HEK293 (cell line): ENCODE measurements at regions not wholly inside any gene's neighbourhood (a gene's known extent, or its start where the extent isn't known, plus 50 kb on each side); places are given as distances from the start of the nearest gene placed in this dataset.

ENCODE experiments used
- CTCF ChIA-PET: fragments of 350-600 bp; formaldehyde crosslinking; extraction: SDS; loops from one replicate; lab custom pipeline; 2021; ENCODE audit warnings: antibody characterized with exemption; lab: Yijun Ruan, JAX
- POLR2A ChIA-PET: fragments of 300-600 bp; formaldehyde crosslinking; extraction: SDS; loops from one replicate; lab custom pipeline; 2020; ENCODE audit warnings: antibody characterized with exemption, inconsistent platforms; lab: Yijun Ruan, JAX
- H3K27ac ChIP-seq: fragments of 200-500 bp; sonication (Bioruptor generic); 2 replicates; pipeline ENCODE4 v1.5.1; 2014; ENCODE audit warnings: low read depth, low read length, control low read depth, inconsistent platforms; ENCODE audit errors: extremely low read depth
- H3K36me3 ChIP-seq, 2 experiments: fragments of 200-500 bp in 1 of 2; sonication (Bioruptor generic) in 1 of 2; 1 replicate in 1 of 2; 2 replicates in 1 of 2; pipeline ENCODE4 v1.5.1; 2014 to 2017; ENCODE audit warnings: inconsistent platforms in 2 of 2, low read length in 2 of 2; ENCODE audit not compliant: control insufficient read depth in 2 of 2, insufficient read depth in 1 of 2
- H3K4me1 ChIP-seq: fragments of 200-500 bp; sonication (Bioruptor generic); 2 replicates; pipeline ENCODE4 v1.5.1; 2014; ENCODE audit warnings: mild to moderate bottlenecking, low read length, inconsistent platforms; ENCODE audit not compliant: control insufficient read depth, insufficient read depth
- H3K4me3 ChIP-seq: 2 replicates; pipeline ENCODE4 v1.5.1; 2011; ENCODE audit warnings: low read depth, mild to moderate bottlenecking, control low read depth, low read length, moderate library complexity
- H3K9me3 ChIP-seq: fragments of 200-500 bp; sonication (Bioruptor generic); 2 replicates; pipeline ENCODE4 v1.5.1; 2014; ENCODE audit warnings: low read depth, low read length, inconsistent platforms; ENCODE audit not compliant: control insufficient read depth, insufficient read depth
- FEZF1 ChIP-seq: fragments of 450-650 bp; formaldehyde crosslinking; IDR thresholded peaks from 2 replicates; pipeline ENCODE4 v1.5.1; 2016; ENCODE audit warnings: missing biosample characterization, missing genetic modification characterization
- GLI4 ChIP-seq: fragments of 450-650 bp; formaldehyde crosslinking; IDR thresholded peaks from 2 replicates; pipeline ENCODE4 v1.5.1; 2016; ENCODE audit warnings: missing biosample characterization, missing genetic modification characterization
- KLF8 ChIP-seq: fragments of 450-650 bp; formaldehyde crosslinking; IDR thresholded peaks from 2 replicates; pipeline ENCODE4 v1.5.1; 2016; ENCODE audit warnings: missing biosample characterization, missing genetic modification characterization
- ZNF132 ChIP-seq: fragments of 450-650 bp; formaldehyde crosslinking; IDR thresholded peaks from 2 replicates; pipeline ENCODE4 v1.5.1; 2017; ENCODE audit warnings: missing biosample characterization, missing genetic modification characterization, borderline replicate concordance
- ZNF155 ChIP-seq: fragments of 450-650 bp; formaldehyde crosslinking; IDR thresholded peaks from 2 replicates; pipeline ENCODE4 v1.5.1; 2016; ENCODE audit warnings: missing biosample characterization, missing genetic modification characterization
- ZNF202 ChIP-seq: fragments of 450-650 bp; formaldehyde crosslinking; IDR thresholded peaks from 2 replicates; pipeline ENCODE4 v1.5.1; 2016; ENCODE audit warnings: missing biosample characterization, missing genetic modification characterization, borderline replicate concordance
- ZNF292 ChIP-seq: fragments of 450-650 bp; formaldehyde crosslinking; IDR thresholded peaks from 2 replicates; pipeline ENCODE4 v1.5.1; 2016; ENCODE audit warnings: low read depth, missing biosample characterization, missing genetic modification characterization, borderline replicate concordance
- ZNF302 ChIP-seq: fragments of 450-650 bp; formaldehyde crosslinking; IDR thresholded peaks from 2 replicates; pipeline ENCODE4 v1.5.1; 2016; ENCODE audit warnings: missing biosample characterization, missing genetic modification characterization, low read depth
- ZNF473 ChIP-seq: fragments of 450-650 bp; formaldehyde crosslinking; IDR thresholded peaks from 2 replicates; pipeline ENCODE4 v1.5.1; 2017; ENCODE audit warnings: missing biosample characterization, missing genetic modification characterization
- ZNF521 ChIP-seq: fragments of 450-650 bp; formaldehyde crosslinking; IDR thresholded peaks from 2 replicates; pipeline ENCODE4 v1.5.1; 2017; ENCODE audit warnings: missing biosample characterization, mild to moderate bottlenecking, missing genetic modification characterization
- ZNF548 ChIP-seq: fragments of 450-650 bp; formaldehyde crosslinking; IDR thresholded peaks from 2 replicates; pipeline ENCODE4 v1.5.1; 2016; ENCODE audit warnings: missing biosample characterization, missing genetic modification characterization
- ZNF629 ChIP-seq: fragments of 450-650 bp; formaldehyde crosslinking; IDR thresholded peaks from 2 replicates; pipeline ENCODE4 v1.5.1; 2017; ENCODE audit warnings: missing biosample characterization, missing genetic modification characterization
- ZNF660 ChIP-seq: fragments of 450-650 bp; IDR thresholded peaks from 2 replicates; pipeline ENCODE4 v1.5.1; 2018; ENCODE audit warnings: missing biosample characterization, mild to moderate bottlenecking, missing genetic modification characterization
- ZNF670 ChIP-seq: fragments of 450-650 bp; formaldehyde crosslinking; IDR thresholded peaks from 2 replicates; pipeline ENCODE4 v1.5.1; 2016; ENCODE audit warnings: missing biosample characterization, missing genetic modification characterization, low read depth
- ZSCAN16 ChIP-seq: fragments of 450-650 bp; formaldehyde crosslinking; IDR thresholded peaks from 2 replicates; pipeline ENCODE4 v1.5.1; 2016; ENCODE audit warnings: missing biosample characterization, missing genetic modification characterization
- TF ChIP-seq, protein P1 (sequence below): fragments of 450-650 bp; formaldehyde crosslinking; IDR thresholded peaks from 2 replicates; pipeline ENCODE4 v1.5.1; 2016; ENCODE audit warnings: missing biosample characterization, missing genetic modification characterization

DNA sequence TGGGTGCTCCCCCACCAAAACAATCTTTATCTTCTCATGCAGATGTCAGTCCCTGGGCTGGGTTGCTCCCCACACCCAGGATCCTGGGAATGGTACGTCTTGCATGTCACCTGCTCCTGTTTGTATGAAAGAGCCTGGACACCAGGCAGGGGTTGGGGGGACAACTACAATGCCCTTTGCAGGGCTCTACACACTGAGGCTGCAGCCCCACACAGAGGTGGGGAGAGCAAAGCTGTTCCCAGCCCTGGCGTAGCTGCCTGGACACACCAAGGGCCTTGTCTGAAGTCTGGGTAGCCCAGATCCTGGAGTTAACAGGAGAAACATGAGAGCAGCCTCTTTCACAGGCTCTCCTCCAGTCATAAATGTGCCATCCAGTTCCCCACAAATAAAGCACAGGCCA lies 61.2 kb upstream of the TMEM72 start (continued):
- no peak for TF ChIP-seq ZNF548

DNA sequence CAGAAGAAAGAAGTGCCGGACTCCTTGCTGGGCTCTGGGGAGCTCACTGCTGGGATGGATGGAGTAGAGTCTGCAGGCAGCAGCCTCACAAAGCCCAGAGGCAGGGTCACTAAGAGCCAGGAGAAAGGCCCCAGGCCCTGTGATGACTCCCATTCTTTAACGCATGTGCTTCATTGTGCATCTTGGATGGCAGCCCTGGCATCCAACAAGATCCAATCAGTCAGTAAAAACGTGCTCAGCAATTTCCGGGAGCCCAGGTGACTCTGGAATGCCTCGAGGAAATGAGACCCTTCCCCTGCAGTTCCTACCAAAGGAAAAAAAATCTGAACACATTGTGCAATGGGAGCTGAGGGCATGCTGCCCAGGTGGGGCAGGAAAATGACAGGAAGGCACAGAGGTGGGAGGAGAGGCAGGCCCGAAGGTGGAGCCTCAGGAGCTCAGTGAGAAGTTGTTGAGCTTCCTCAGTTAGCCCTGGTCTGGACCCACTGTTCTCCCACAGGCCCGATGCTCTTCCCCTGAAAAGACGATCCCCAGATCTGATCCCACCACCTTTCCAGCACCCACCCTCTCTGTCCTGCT lies 60.7 kb upstream of the TMEM72 start:
- Histone ChIP-seq H3K9me3 (no peaks in the 10 kb centered on the region), H3K36me3 (no peaks in the 10 kb centered on the region), H3K4me3 (no peak overlapping the region), H3K4me1 (peaks cover under 1% of the 10 kb centered on the region; the same call in 1 of the 2 replicates), H3K27ac (no peak overlapping the region)
- no peak for TF ChIP-seq ZNF660 (tag by site-specific recombination)
- no peak for TF ChIP-seq ZNF302 (tag by site-specific recombination)
- no peak for TF ChIP-seq ZNF521 (tag by site-specific recombination)
- TF ChIP-seq GLI4 (tag by site-specific recombination) = no peak
- TF ChIP-seq ZNF132 (tag by site-specific recombination) = no peak
- no peak for TF ChIP-seq ZNF670 (tag by site-specific recombination)
- POLR2A ChIA-PET = no interaction called here
- CTCF ChIA-PET = interaction anchor here (0.6 to 0.9 kb wide), 2 partner anchors 14 to 82 kb away, joined by 3 read pairs; no protein-coding TSS in a partner anchor

DNA sequence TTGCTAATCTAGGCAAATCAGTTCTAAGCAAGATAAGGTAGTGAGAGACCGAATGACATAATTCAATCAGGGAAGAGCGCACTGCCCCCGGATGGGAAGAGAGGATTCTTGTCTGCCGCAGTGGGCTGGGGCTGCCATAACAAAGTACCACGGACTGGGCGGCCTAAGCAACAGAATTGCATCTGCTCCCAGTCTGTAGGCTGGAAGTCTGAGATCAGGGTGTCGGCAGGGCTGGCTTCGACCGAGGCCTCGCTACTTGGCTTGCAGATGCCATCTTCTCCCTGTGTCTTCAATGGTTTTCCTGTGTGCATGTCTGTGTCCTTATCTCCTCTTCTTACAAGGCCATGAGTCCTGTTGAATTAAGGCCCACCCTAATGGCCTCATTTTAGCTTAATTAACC lies 59.7 kb upstream of the TMEM72 start:
- H3K27ac ChIP-seq = no peak overlapping the region
- POLR2A ChIA-PET = no interaction called here
- H3K4me3 ChIP-seq = no peak overlapping the region
- H3K9me3 ChIP-seq = no peaks in the 10 kb centered on the region
- CTCF ChIA-PET = no interaction called here
- TF ChIP-seq ZNF629 (tag by site-specific recombination) = no peak
- peak; percentile 55; the same call in 1 of the 2 replicates for TF ChIP-seq ZNF548
- H3K4me1 ChIP-seq = no peaks in the 10 kb centered on the region
- no peaks in the 10 kb centered on the region for H3K36me3 ChIP-seq

DNA sequence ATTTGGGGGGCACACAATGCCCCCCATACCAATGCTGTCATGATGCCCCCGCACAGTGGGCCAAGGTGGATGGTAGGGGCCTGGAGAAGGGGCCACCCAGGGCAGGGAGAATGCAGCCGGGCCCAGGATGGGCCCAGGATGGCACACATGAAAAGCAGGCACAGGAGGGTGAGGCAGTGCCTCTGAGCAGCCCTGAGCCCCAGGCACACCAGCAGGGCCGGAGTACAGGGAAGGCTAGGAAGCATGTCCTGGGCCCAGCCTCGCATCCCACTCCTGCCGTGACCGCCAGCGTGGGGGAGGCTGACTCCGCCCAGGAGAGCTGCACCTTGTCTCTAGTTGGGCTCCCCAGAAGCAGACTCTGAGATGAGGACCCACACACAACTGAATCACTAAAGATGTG lies 59.3 kb upstream of the TMEM72 start:
- H3K36me3 ChIP-seq = no peaks in the 10 kb centered on the region
- no peaks in the 10 kb centered on the region for H3K4me1 ChIP-seq
- no peaks in the 10 kb centered on the region for H3K9me3 ChIP-seq
- TF ChIP-seq ZNF202 (no peak), ZNF155 (tag by site-specific recombination) (no peak), ZNF473 (tag by site-specific recombination) (no peak), KLF8 (no peak), ZNF292 (tag by site-specific recombination) (no peak), FEZF1 (tag by site-specific recombination) (no peak), ZSCAN16 (no peak)
- TF ChIP-seq, protein P1, sequence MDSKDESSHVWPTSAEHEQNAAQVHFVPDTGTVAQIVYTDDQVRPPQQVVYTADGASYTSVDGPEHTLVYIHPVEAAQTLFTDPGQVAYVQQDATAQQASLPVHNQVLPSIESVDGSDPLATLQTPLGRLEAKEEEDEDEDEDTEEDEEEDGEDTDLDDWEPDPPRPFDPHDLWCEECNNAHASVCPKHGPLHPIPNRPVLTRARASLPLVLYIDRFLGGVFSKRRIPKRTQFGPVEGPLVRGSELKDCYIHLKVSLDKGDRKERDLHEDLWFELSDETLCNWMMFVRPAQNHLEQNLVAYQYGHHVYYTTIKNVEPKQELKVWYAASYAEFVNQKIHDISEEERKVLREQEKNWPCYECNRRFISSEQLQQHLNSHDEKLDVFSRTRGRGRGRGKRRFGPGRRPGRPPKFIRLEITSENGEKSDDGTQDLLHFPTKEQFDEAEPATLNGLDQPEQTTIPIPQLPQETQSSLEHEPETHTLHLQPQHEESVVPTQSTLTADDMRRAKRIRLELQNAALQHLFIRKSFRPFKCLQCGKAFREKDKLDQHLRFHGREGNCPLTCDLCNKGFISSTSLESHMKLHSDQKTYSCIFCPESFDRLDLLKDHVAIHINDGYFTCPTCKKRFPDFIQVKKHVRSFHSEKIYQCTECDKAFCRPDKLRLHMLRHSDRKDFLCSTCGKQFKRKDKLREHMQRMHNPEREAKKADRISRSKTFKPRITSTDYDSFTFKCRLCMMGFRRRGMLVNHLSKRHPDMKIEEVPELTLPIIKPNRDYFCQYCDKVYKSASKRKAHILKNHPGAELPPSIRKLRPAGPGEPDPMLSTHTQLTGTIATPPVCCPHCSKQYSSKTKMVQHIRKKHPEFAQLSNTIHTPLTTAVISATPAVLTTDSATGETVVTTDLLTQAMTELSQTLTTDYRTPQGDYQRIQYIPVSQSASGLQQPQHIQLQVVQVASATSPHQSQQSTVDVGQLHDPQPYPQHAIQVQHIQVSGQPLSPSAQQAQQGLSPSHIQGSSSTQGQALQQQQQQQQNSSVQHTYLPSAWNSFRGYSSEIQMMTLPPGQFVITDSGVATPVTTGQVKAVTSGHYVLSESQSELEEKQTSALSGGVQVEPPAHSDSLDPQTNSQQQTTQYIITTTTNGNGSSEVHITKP (tag by site-specific recombination) = no peak
- TF ChIP-seq, all 188 proteins: peak for 0
- POLR2A ChIA-PET = no interaction called here
- CTCF ChIA-PET = no interaction called here
- H3K4me3 ChIP-seq = no peak overlapping the region
- H3K27ac ChIP-seq = no peak overlapping the region
